Activated CD4-positive, alpha-beta T cell treated with anti-CD3 and anti-CD28 coated beads, Interleukin-2, amount 50 U/mL, for 4 hours (primary cell): ENCODE measurements at regions not wholly inside any gene's neighbourhood (a gene's known extent, or its start where the extent isn't known, plus 50 kb on each side); places are given as distances from the start of the nearest gene placed in this dataset.
"Not testable (repeated sequence)": the region's sequence is repeated elsewhere in the genome, so short reads cannot be mapped to it uniquely, and the experiment has no call there.

ENCODE experiments used
- DNase-seq, 2 experiments: peaks; one replicate each; pipeline ENCODE4 v3.0.0-alpha.2; 2020

DNA sequence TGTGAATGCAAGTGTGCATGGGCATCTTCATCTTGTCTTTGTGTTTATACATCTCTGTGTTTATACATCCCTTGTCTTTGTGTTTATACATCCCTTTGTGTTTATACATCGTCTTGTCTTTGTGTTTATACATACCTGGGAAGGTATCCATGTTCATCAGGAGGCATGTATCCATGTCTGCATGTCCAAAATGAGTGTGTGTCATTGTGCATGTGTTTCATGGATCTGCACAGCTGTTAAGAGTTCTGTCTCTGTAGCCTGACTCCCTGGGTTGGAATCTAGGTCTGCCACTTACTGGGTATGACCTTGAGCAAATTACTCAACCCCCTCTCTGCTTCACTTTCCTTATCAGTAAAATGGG is 50.1 kb upstream of the SIRPA start:
- no peak for DNase-seq

DNA sequence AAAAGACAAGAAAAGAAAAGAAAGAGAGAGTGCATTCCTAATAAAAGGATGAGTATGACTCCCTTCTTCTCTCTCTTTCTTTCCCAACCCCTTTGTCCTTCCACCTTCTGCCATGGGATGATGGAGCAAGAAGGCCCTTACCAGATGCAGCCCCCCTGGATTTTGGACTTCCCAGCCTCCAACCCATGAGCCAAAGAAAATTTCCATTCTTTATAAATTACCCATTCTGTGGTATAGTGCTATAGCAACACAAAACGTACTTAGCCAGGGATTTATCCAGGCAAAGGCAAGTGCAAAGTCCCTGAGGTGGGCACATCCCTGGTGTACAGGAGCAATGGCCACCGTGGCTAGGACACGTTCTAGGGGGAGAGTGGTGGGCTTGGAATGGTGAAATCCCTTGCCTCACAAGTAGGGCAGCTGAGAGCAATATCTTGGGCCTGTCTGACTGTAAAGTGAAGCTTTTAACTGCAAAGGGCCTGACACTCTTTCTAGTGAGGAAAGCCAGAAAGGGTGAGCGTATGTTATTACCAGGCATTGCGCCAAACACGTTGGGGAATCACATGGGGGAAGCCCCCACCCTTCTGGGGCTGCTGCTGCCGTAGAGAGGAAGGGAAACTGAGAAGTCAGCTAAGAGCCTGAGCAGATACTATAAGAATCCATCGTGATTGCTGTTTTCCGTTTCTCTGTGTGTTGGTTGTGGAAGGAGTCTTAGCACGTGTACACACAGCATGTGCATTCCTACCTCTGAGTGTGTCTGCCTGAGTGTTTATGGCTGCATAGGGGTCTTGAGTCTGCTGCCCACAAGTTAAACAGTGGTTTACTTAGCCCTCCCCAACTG is 50.7 kb upstream of the SIRPA start:
- DNase-seq = no peak

DNA sequence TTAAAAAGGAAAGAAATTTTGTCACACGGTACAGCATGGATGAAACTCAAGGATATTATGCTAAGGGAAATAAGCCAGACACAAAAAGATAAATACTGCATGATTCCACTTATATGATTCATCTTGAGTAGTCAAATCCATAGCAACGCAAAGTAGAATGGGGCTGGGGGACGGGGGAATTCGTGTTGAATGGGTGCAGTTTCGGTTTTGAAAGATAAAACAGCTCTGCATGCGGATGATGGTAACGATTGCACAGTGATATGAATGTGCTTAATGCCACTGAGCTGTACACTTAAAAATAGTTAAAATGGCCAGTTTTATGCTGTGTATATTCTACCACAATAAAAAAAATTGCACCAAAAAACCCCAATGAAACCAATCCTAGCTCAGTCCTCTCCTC is 52.9 kb upstream of the SIRPA start:
- DNase-seq = no peak

DNA sequence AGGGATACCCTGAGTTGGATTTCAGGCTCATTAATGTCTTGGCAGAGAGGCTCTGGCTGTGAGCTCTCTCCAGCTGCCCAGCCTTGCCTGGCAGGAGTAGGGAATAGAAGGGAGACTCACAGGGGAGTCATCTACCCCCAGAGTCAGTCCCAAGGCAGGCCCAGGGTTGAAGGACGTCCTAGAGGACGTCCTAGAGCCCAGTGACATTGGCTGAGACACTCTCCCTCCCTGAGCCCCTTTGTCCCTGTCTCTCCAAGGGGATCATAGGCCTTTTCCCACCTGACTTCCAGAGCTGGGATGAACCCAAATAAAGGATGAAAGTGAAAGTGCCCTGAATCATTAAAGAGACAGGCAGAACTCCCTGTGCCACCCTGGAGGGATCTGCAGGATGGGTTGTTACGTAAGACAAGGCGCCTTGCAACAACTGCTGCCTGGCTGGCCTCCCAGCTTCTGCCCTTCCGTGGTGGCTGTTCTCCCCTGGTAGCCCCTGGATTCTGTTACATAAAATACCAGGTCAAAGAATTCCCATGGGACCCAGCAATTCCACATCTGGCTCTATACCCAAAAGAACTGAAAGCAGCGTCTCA is 53.6 kb upstream of the SIRPA start:
- DNase-seq = no peak

DNA sequence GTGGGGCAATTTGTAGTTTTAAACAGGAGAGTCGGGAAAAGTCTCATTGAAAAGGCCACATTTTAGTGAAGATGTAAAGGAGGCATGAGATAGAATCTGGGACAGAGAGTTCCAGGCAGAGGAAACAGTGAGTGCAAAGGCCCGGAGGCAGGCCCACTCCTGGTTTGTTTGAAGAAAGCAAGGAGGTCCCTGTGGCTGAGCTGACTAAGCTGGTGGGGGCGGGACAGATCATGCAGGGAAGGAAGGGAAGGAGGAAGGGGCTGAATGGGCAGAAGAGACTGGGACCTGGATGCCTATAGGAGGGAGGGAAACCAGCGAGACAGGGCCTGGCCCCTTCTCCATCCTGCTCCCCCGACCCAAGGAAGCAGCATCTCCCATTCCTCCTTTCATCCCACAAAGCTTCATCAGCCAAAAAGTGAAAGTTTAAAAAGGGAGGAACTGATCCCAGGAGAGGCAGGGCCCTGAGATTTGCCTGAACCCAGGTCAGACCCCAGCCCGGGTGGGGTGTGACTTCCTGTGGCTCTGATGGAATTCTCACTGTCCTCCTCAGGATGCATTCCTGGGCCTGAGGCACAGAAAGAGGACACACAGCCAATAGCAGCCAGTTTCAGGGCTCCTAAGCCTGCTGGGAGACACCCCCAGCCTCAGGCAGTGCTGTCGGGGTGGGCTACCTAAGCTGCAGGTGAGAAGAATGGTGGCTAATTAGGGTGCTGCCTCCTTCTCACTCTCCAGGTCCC is 54.2 kb upstream of the SIRPA start:
- DNase-seq = no peak

DNA sequence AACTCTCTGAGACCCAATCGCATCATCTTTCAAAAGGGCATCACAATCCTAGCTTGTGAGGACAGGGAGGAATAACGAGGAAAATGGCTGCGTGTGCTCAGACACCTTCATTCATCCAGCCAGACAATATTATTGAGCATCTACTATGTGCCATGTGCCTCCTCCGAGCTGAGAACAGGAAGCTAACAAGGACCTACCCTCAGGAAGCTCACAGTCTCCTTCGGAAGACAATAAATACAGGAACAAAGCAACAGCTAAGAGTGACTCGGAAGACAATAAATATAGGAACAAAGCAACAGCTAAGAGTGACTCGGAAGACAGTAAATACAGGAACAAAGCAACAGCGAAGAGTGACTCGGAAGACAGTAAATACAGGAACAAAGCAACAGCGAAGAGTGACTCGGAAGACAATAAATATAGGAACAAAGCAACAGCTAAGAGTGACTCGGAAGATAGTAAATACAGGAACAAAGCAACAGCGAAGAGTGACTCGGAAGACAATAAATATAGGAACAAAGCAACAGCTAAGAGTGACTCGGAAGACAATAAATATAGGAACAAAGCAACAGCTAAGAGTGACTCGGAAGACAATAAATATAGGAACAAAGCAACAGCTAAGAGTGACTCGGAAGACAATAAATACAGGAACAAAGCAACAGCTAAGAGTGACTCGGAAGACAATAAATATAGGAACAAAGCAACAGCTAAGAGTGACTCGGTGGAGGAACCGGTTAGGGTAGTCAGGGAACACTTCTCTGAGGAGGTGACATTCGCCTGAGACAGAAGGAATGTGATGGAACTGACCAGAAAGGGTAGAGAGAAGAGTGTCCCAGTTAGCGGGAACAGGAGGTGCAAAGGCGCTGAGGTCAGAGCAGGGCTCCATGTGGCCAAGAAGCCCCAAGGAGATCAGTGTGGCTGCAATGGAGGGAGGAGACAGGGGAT is 55.6 kb upstream of the SIRPA start:
- DNase-seq = not testable (repeated sequence)

DNA sequence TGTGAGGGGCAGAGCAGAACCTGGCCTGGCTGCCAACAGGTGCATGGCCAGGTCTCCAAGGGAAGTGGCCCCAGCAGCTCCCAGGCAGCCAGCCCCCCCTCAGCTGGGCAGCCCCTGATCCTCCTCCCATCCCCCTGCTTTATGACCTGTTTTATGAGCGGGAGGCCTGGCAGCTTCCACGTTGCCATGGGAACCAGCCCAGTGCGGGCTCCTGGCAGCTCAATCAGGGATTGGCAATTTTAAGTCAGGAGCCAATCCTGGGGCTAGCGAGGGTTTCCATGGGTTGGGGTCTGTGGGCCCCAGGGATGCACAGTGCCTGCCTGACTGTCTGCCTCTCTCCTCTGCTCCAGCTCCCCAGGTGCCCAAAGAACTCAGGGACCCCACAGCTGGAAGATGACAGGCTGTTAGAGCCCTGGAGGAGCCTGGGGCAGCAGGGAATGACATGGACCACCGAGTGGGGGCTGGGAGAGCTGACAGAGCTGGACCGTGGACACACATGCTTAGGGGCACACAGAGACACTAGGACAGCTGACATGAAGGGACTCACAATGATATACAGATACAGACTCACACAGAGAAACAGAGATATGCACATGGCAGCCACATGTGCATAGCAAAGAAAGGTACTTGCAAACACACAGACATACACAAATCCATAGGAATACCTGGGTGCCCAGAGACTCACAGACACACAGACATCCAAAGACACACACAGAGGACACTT is 56.5 kb upstream of the SIRPA start:
- no peak for DNase-seq

DNA sequence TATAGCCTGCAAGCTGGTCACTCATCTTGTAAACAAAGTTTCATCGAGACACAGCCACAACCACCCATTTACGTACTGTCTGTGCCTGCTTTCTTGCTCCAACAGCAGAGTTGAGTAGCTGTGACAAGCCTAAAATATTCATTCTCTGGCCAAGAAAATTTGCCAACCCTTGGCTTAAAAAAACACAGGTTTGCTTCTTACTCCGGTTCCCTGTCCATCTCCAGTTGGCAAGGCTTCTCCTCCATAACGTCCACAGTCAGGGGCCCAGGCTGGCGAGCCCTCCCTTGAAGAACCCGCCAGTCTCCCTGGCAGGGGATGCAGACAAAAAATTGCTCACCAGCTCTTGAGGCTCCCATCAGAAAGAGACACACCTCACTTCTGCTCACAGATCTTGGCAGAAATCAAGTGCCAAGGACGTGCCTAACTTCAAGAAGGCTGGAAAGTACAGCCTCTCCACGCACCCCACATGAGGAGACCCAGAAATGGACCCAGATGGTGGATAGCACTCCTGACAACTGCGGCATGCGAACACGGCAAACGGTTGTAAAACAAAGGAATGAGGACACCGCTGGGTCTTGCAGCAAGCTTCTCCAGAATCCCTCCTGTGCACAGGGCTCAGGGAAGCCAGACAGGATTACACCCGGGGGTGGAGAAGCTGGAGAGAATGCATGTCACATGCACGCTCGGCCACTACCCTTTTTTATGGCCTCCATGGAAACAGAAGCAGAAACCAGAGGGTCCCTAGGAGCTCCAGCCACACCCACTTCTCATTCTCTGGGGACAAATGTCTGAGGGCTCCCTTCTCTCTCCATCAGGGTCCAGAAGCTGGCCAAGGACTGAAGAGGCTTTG is 59.8 kb upstream of the SIRPA start:
- DNase-seq = no peak

DNA sequence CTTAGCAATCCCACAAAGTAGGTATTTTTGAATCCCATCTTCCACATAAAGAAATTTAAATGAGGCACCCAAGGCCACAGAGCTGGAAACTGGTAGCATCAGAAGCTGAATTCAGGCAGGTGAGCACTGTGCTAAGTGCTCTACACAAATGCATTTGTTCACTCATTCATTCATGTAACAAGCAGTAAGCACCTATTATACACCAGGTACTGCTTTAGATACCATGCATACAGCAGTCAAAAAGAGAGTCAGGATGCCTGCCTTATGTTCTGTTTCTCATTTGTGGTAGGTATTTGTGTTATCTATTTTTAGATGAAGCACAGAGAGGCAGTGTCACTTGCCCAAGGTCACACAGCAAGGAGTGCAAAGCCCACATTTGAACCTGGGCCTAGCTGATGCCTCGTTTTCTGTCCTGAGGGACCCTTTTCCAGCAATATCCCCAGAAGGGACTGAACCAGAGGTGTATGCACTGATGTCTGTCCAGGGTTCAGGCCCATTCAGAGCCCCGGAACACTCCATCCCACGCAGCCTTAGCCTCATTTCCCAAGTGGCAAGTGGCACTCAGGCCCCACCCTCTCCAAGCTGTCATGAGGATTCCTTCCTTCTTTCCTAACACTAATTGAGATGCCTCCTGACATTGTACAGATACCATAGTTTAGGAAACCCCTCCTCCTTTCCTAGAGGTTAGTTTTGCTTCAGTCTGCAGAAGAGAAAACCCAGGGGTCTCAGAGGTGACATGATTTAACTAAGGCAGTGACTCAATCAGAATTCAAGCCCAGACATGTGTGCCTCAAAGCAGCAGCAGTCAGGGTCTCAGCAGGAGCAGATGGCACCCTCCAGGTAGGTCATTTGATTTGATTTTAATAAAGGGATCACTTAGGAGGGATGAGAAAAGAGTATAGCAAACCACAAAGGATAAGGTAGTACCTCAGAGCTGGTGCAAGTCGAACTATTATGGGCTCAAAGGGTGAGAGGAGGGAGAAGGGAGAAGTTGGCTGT is 61.2 kb upstream of the SIRPA start:
- DNase-seq = no peak

DNA sequence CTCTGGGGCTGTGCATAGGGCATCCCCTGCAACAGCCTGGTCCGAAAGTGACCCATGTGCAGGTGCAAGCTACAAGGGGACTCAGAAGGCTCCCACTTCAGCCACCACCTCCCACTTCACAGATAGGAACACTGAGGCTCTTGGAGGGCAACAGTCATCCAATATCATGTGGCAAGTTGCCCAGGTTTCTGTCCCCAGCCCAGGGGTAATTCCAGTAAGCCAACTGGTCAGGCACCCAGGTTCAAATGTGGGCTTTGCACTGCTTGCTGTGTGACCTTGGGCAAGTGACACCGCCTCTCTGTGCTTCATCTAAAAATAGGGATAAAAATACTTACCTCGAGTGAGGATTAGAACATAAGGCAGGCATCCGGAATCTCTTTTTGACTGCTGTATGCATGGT is 62.0 kb upstream of the SIRPA start:
- no peak for DNase-seq

DNA sequence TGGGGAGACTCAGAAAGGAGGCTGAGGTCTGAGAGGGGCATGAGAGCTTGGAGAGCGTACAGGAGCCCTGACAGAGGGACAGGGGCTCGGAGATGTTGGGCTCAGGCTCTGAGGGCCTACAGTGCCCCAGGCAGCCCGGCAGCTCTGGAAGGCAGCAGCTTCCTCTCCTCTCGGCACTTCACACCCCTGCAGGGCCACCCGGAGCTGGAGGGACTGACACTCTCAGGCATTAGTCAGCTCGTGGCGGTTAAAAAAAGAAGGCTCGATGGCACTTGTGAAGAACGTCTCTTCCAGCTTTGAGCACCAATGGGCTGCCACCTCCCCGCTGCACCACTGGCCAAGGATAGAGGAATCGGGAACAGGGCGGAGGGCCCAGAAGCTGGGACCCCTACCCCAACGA is 62.6 kb upstream of the SIRPA start:
- no peak for DNase-seq

DNA sequence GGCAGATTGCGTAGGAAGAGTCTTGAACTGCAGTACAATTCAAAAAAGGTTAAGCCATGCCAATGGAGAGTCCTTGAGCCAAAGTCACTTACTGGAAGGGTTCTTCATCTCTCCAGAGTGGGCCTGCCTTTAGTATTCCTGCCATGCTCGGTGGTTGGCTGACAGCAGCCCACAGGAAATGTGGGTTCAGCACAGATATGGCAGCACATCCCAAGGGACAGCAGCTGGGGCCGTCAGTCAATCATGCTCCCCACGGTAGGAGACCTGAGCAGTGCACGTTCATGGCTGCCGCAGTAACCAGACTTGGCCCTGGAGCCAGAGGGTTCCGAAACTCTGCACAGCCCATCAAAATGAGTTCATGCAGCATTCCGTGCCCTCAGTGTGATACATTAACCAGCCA is 63.6 kb upstream of the SIRPA start:
- DNase-seq = no peak

DNA sequence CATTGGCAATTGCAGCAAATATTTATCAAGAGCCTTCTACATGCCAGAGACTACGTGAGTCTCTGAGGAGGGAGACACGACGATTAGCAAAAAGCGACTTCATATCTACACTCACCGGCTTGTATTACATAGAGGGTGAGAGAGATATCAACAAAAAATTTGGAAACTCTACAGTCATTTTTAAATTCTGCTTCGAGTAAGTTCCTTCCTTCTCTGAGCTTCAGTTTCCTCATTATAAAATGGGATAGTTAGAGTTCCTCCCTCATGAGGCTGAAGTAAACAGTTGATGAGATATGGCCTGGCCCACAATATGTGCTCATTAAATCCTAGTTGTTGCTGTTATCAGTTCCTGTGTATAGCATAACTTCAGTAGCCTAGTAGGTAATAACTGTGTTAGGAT is 64.1 kb upstream of the SIRPA start:
- no peak for DNase-seq

DNA sequence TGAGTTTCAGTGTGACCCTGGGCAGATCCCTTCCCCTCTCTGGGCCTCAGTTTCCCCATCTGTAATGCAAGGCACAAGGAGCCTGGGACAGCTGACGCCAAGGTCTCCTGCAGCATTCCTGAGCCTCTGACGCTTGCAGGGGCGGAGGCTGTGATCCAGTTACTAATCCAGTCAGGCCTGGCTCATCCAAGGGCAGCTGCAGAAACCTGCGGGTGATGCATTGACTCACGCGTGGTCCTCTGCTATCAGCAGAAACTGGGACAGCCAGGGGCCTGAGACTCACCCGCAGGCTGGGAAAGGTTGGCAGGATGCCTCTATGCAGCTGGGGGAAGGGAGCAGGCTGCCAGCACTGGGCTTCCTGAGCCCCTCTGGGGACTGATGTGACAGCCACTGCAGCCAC is 65.0 kb upstream of the SIRPA start:
- DNase-seq = no peak

DNA sequence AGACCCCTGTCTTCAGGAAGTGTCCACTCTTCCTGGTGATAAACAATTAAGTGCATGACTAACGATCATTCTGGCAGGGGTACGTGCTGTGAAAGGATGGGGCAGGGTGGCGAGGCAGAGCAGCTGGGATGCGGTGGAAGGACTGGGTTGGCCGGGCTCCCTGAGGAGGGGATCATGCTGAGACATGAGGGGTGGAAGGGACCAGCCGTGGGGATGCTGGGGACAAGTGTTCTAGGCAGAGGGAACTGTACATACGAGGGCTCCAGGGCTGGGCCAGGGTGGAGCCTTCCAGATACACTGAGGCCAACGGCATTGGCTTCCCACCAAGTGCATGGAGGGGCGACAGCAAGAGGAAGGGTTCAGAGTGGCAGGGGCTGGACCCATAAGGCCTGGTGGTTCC is 65.7 kb upstream of the SIRPA start:
- DNase-seq = no peak

DNA sequence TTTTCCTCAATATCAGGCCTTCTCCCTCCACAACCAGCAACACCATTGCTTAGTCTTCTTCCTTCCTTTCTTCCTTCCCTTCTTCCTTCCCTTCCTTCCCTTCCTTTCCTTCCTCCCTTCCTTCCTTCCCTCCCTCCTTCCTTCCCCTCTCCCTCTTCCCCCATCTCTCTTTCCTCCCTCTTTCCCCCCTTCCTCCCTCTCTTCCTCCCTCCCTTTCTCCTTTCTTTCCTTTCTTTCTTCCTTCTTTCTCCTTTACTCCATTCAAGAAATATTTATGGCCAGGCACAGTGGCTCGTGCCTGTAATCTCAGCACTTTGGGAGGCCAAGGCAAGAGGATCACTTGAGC is 66.4 kb upstream of the SIRPA start:
- no peak for DNase-seq

DNA sequence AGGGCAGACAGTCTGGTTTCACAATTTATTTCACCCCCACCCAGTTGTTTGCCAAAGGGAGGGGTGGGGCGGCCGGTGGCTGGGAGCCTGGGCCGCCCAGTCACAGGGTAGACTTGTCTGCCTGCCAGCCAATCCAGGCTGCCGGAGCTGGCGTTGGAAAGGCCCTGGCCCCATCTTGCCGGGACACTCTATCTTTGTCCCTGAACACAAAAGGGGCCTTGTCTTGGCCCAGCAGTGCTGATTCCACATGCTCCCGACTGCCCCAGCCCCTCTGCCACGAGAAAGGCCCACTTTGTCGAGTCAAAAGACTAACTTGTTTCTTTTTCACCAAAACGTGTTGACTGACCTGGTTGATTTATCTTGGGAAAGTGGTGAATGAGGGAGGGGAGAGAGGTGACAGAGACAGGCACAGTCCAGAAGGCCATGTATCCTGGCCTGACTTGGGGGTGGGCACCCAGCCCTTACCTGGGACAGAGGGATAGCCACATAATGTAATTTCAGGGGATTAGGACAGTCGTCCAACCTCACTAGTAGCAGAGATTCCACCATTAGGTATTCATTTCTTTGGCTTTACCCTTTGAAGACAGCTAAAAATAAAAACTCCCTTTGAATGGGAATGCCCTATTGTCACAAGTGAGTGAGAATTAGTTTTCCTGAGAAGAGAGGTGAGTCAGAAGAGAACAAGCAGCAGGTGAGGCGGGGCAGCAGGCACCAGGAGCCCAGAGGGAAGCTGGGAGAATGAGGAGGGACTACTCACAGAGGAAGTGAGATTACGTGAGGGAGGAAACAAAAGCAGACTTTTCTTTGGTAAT is 67.0 kb upstream of the SIRPA start:
- no peak for DNase-seq

DNA sequence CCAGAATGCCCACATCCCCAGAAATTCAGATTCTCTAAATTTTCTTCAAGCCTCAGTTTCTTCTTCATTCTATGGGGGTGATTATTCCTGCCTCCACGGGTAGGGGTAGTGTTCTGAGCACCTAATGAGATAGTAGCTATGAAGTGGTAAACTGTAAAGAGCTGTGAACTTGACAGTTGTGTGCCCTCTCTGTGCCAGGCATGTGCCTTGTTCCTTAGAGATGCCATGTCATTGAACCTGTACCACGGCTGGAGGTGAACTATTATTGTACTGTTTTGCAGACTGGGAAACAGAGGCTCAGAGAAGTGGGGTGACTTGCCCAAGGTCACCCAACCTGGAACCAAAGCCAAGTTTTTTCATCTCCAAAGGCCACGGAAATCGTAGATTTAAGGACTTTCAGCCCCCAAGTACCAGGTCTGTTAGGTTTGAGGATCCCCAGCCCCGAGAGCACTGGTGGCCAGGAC is 67.7 kb upstream of the SIRPA start:
- DNase-seq = no peak

DNA sequence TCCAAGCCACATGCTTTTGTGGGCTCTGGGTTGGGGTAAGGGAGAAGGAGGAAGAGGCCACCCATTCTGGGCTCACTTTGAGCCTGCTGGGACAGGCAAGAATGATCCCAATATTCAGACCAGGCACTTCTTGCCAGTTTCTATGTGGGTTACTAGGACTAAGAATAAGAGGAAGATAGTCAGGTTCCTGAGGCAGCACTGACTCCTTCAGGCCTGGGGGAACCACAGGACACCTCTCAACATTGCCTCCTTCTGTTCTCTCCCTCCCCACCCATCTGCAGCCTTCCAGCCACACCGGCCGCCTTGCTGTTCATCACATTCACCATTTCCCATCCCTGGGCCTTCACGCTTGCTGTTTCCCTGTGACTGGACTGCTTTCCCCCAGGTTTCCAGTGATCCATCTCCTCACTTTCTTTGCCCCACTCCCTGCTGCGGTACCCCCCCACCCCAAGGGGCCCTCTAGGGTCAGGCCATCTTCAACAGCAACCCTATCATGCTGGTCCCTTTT is 69.2 kb upstream of the SIRPA start:
- no peak for DNase-seq
